Epidermal melanocyte (primary cell): ENCODE measurements at regions not wholly inside any gene's neighbourhood (a gene's known extent, or its start where the extent isn't known, plus 50 kb on each side); places are given as distances from the start of the nearest gene placed in this dataset.
A peak's percentile ranks its signal among the peaks of the same experiment; 100 is the strongest.

Source experiments
- DNase-seq: peaks from one replicate; pipeline ENCODE4 v3.0.0; 2011; ENCODE audit warnings: low spot score; ENCODE audit not compliant: insufficient read length

GRCh38 chr2:104502901-104503300 is 351.0 kb upstream of the POU3F3 start:
- peak; percentile 39 for DNase-seq

DNA sequence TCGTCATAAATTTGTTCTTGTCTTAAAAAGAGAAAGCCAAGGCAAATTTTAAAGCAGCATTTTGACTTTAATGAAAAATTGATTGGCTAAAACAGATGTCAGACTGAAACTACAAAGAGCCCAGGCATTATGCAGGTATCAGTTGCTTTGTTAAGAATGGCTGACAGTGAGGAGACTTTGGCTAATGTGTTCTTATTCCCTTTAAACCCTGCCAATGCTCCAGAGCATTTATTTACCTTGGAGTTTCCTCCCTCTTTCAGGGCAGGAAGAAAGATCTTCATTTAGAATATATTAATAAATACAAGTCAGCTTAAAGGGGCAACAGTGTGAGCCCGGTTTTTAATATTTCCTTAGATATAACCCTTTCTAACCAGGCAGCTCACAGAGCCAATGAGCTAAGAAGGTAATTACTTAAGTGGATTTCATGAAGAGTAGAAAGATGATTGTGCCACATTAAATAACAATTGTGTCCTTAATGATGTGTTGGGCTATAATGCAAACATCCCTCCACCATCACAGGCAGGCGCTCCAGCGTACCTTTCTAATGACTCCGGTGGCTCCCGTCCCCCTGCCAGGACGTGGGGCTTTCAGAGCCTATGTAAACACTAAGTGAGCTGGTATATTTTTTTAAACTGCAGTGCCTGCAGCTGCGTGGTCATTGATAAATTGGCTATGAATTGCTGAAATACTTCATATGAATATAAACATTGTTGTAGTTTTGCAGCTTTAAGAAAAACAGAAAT is 349.4 kb upstream of the POU3F3 start:
- no peak for DNase-seq

- no peak for DNase-seq
These were observed 335.7 kb upstream of the POU3F3 start for GRCh38 chr2:104518256-104518655.

DNA sequence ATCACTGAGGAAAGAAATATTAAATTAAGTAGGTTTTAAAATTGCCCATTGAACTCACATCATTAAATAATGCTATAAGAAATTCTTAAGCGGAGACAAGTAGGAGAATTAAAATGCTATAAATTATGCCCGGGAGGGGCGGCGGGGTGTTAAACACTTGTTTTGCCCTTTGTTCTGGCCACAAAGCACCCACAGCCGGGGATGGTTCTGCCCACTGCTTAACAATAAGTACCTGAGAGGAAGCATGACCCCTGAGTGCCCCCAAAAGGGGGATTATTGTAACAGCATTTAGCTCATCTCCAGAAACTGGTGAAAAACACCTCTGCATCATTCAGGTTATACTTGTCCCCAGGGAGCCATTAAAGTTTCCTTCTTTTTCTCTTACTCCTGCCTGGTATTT is 332.7 kb upstream of the POU3F3 start:
- DNase-seq = no peak

DNA sequence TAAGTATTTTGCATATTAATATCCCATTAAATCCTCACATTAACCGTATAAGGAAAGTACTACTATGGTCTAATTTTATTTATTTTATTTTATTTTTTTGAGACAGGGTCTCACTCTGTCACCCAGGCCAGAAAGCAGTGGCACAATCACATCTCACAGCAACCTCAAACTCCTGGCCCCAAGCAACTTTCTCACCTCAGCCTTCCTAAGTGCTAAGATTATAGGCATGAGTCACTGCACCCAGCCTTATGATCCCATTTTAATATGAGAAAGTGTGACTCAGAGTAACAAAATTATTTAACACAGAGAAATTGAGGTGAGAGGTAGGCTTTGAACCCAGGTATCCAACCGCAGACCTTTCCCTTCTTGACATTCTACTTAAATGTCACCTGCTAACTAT is 330.0 kb upstream of the POU3F3 start:
- no peak for DNase-seq

GRCh38 chr2:104528101-104528500 is 325.8 kb upstream of the POU3F3 start:
- no peak for DNase-seq

DNA sequence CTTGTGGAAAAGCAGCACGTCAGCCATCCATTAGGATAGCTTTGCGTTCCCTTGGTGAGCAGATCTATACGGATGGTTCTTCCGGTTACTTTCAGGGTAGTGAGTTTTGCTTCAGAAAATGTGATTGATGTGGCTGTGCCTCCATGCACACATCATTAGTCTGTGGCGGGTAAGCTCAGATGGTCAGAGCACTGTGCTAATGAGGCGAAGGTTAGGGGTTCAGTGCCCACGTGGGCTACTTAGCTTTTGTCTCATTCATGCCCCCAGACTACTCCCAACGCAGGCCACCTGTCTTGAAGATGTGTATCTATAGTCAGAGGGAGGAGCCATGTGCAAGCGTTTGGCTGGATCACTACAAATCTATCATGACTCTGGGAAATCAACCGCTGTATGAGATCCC is 322.8 kb upstream of the POU3F3 start:
- DNase-seq = no peak

GRCh38 chr2:104537116-104537515 is 316.8 kb upstream of the POU3F3 start:
- DNase-seq = no peak

DNA sequence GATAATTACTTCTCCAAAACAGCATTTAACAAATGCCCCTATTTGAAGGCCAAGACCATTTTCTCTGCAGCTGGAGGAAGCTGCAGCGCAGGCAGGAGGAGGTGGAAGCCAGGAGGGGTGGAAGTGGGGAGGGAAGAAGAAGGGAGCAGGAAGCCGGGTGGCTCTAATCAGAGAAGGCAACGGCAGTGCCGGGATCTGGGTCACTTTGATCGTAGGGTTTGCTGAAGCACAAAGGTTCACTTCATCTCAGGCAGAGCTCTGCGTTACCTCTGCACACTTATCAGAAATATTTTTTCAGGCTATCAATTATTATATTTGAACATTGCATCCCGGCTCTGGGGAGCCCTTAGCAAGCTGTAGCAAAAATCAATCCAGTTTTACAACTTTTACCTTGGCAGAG is 315.8 kb upstream of the POU3F3 start:
- DNase-seq = no peak

DNA sequence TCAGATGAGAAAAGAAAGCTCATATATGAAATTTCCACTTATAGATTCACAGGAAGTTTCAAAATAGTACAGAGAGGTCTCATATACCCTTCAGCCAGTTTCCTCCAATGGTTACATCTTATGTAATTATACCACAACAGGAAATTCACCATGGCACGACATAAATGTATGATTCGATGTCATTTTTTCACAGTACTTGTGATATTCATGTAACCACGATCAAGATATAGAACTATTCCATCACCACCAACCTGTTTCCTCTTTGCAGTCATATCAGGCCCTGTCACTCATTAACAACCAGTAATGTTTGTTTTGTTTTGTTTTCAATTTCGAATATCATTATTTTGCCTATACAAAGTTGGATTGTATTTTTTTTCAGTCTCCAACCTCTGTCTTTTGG is 314.3 kb upstream of the POU3F3 start:
- DNase-seq = no peak

GRCh38 chr2:104545055-104545454 is 308.9 kb upstream of the POU3F3 start:
- no peak for DNase-seq

DNA sequence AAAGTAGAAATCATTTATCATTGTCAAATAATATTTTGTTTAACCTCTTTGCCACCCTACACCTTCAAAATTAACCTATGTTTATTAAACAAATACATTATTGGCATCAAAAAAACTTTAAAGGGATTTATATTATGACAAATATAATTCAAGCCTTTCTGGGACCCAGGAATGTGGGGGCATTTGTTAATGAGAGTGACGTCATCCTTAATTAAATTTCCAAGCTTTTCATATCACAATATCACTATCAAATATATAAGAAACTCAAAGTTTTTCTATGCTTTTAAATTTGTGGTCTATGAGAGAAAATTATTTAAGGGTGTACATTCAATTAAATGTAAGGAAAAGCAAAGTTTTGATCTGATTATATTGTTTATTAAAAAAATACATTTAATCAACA is 307.4 kb upstream of the POU3F3 start:
- DNase-seq = no peak

- no peak for DNase-seq
These were observed 306.7 kb upstream of the POU3F3 start for GRCh38 chr2:104547221-104547620.

GRCh38 chr2:104561251-104561650 is 292.7 kb upstream of the POU3F3 start:
- DNase-seq = no peak

DNA sequence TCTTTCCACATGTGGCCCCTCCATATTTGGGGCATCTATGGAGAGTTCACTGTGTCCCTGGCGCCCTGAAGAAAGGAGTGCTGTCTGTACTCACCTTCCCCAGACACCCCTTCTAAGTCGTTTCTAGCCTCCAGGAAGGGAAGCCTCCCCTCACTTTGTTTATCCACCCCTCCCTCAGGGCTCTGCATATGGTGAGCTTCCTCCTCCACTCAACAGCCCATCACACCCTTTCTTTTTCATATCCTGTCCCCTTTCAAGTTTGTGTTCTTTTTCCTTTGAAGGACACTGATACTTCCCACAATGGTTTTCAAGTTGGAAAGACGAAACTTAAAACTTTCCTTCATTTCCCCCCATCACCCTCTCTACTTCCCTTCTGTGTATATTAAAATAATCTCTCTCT is 291.4 kb upstream of the POU3F3 start:
- no peak for DNase-seq

- DNase-seq = no peak
These were observed 290.4 kb upstream of the POU3F3 start for GRCh38 chr2:104563398-104563996.

DNA sequence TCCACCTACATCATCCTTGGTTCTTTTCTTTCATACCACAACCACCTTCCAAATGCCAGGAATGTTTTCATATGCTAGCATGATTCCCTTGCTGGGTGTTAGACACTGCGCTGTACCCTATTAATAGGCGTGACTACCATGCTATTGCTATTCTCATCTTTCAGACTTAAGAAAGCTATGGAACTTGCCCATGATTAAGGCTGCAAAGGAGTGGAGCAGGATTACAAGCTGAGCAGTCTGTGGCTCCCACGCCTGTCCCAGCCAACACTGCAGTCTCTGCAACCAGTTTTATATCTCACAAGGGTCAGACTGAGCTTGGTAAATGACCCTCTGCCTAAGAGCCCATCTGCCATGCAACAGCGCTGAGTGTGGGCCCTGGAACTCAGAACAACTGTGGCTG is 285.7 kb upstream of the POU3F3 start:
- DNase-seq = no peak

DNA sequence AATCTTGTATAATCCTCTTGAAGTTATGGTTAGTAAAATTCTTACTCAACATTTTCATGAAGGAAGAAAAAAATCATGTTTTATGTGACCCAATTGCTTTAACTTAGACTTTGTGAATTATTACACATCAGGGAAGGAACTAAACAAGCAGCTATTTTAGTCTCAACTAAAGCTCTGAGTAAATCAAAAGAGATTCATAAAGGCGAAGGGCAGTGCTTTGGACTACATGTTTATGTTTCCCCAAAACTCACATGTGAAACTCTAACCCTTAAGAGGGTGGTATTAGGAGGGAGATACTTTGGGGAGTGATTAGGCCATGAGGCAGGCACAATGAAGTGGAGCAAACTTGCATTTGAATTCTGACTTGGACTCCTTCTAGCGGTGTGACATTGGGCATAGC is 283.7 kb upstream of the POU3F3 start:
- DNase-seq = no peak

DNA sequence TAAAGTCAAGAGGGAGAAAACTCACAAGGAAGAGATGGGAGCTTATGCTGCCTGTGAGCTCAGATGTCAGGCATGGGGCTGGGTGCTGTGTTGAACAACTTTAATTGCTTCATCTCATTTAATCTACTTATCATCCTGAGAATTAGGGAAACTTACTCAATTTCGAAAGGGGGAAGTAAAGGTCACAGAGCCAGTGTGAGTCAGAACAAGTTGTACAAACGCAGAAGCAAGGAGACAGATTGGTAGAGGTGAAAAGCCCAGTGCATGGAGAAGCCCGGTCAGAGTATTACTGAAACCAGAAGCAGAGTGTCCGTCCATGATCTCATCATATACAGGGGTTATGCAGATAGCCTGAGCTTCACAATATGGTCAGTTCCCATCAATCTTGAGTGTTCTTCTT is 281.1 kb upstream of the POU3F3 start:
- DNase-seq = no peak

GRCh38 chr2:104574367-104574766 is 279.5 kb upstream of the POU3F3 start:
- no peak for DNase-seq

- no peak for DNase-seq
These were observed 276.8 kb upstream of the POU3F3 start for GRCh38 chr2:104577143-104577542.

DNA sequence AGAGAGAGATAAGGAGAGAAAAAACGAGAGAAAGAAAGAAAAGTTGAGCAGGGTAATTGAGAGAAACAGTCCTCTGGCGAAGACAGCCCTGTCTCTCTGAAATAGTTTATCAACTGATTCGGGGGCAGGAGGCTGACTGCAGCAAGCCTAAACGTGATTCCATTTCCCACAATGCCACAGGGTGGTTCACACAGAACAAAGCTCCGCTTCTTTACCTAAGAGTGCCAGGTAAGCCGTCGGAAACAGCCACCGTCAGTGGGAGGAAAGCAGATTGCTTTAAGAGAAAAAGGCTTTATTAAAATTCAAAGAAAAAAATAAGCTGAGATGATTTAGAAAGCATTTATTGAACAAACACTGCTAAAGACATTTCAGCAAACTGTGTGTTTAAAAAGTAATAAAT is 271.4 kb upstream of the POU3F3 start:
- DNase-seq = no peak

GRCh38 chr2:104583811-104584210 is 270.1 kb upstream of the POU3F3 start:
- no peak for DNase-seq
